Natural killer cell (primary cell): ENCODE measurements at regions not wholly inside any gene's neighbourhood (a gene's known extent, or its start where the extent isn't known, plus 50 kb on each side); places are given as distances from the start of the nearest gene placed in this dataset.

Source experiments
- ATAC-seq, 3 donors: fragments of 150-1000 bp in 2 of 3; fragments of 200-7000 bp in 1 of 3; cut with Tn5 transposase; 1 replicate in 1 of 3; 2 replicates in 2 of 3; pipeline ENCODE4 v1.10.0; 2021; ENCODE audit warnings: mild to moderate bottlenecking in 2 of 3, moderate library complexity in 2 of 3
- DNase-seq, 2 donors: peaks; one replicate each; pipeline versions ENCODE4 v3.0.0 to v3.0.0-alpha.2; 2013 to 2021; ENCODE audit warnings: mixed read lengths in 1 of 2
- H3K27ac ChIP-seq: one replicate; pipeline ENCODE4 v1.5.1; 2013; ENCODE audit warnings: mild to moderate bottlenecking, low read length
- H3K27me3 ChIP-seq: one replicate; pipeline ENCODE4 v1.6.1; 2013; ENCODE audit warnings: low read length; ENCODE audit not compliant: control insufficient read depth, insufficient read depth
- H3K36me3 ChIP-seq: one replicate; pipeline ENCODE4 v1.6.1; 2013; ENCODE audit warnings: low read length; ENCODE audit not compliant: control insufficient read depth, insufficient read depth
- H3K4me1 ChIP-seq: one replicate; pipeline ENCODE4 v1.6.1; 2013; ENCODE audit warnings: low read length; ENCODE audit not compliant: control insufficient read depth, insufficient read depth
- H3K4me3 ChIP-seq: one replicate; pipeline ENCODE4 v1.5.1; 2013; ENCODE audit warnings: low read length
- H3K9me3 ChIP-seq: one replicate; pipeline ENCODE4 v1.6.1; 2013; ENCODE audit warnings: low read length; ENCODE audit not compliant: control insufficient read depth, insufficient read depth
- H3K27ac Mint-ChIP-seq, 2 donors: one replicate each; pipeline ENCODE4 v1.8.0; 2022; ENCODE audit warnings: mild to moderate bottlenecking in 2 of 2, mixed read lengths in 2 of 2, moderate library complexity in 1 of 2
- H3K27me3 Mint-ChIP-seq, 2 donors: one replicate each; pipeline ENCODE4 v1.8.0; 2022; ENCODE audit warnings: low read depth in 2 of 2, mixed read lengths in 2 of 2
- H3K36me3 Mint-ChIP-seq: one replicate; pipeline ENCODE4 v1.8.0; 2022; ENCODE audit warnings: mixed read lengths
- H3K4me1 Mint-ChIP-seq, 2 donors: one replicate each; pipeline ENCODE4 v1.8.0; 2022; ENCODE audit warnings: mixed read lengths in 2 of 2
- H3K4me3 Mint-ChIP-seq: one replicate; pipeline ENCODE4 v1.8.0; 2022; ENCODE audit warnings: mild to moderate bottlenecking, moderate library complexity, mixed read lengths
- H3K9me3 Mint-ChIP-seq, 2 donors: one replicate each; pipeline ENCODE4 v1.8.0; 2022; ENCODE audit warnings: mixed read lengths in 2 of 2
- CTCF ChIP-seq: fragments of 200-600 bp; IDR thresholded peaks from one replicate; pipeline ENCODE4 v1.8.0; 2022; ENCODE audit warnings: antibody characterized with exemption
- WGBS: methylation state at CpG from one replicate; pipeline ENCODE4 v1.1.7; 2013; ENCODE audit warnings: missing lambda C conversion rate; ENCODE audit not compliant: insufficient coverage; 5-methylcytosine and 5-hydroxymethylcytosine counted together
- intact Hi-C: fragments of 100-400 bp; cut with micrococcal nuclease; formaldehyde crosslinking; loops from one replicate; pipeline ENCODE4 v1.14.2; 2022

- Histone ChIP-seq H3K27me3 (peaks cover 2% of the 10 kb centered on the region), H3K4me3 (no peak overlapping the region), H3K27ac (no peak overlapping the region), H3K4me1 (no peaks in the 10 kb centered on the region), H3K9me3 (no peaks in the 10 kb centered on the region), H3K36me3 (no peaks in the 10 kb centered on the region)
- peaks cover 0 to 2% of the 10 kb centered on the region in 2 donors for H3K9me3 Mint-ChIP-seq
- H3K27me3 Mint-ChIP-seq, result no peaks in the 10 kb centered on the region
- H3K27ac Mint-ChIP-seq, result no peak overlapping the region
- TF ChIP-seq CTCF, result no peak
- no CpG with 5 or more reads among the region's 1 CpG for WGBS
- no peak for DNase-seq
- H3K4me1 Mint-ChIP-seq, result no peaks in the 10 kb centered on the region
- ATAC-seq, result no peak
- H3K36me3 Mint-ChIP-seq, result no peaks in the 10 kb centered on the region
- H3K4me3 Mint-ChIP-seq, result no peak overlapping the region
- intact Hi-C loops, result no loop called here
These were observed 202.7 kb downstream of the CGGBP1 start for GRCh38 chr3:87856126-87856525.

GRCh38 chr3:87855616-87856015, 203.2 kb downstream of the CGGBP1 start:
- Histone ChIP-seq H3K4me3 (no peak overlapping the region), H3K27me3 (peaks cover 2% of the 10 kb centered on the region), H3K27ac (no peak overlapping the region), H3K9me3 (no peaks in the 10 kb centered on the region), H3K4me1 (no peaks in the 10 kb centered on the region), H3K36me3 (no peaks in the 10 kb centered on the region)
- Mint-ChIP-seq H3K9me3 (peaks cover 0 to 2% of the 10 kb centered on the region in 2 donors), H3K4me3 (no peak overlapping the region), H3K36me3 (no peaks in the 10 kb centered on the region), H3K27me3 (no peaks in the 10 kb centered on the region), H3K4me1 (no peaks in the 10 kb centered on the region), H3K27ac (no peak overlapping the region)
- WGBS, result 94% methylated on average over 3 of the region's 3 CpGs
- DNase-seq (no peak), ATAC-seq (no peak)
- TF ChIP-seq CTCF, result no peak
- intact Hi-C loops, result no loop called here

- WGBS, result no CpG with 5 or more reads among the region's 1 CpG
- H3K4me1 ChIP-seq, result no peaks in the 10 kb centered on the region
These were observed 203.6 kb downstream of the CGGBP1 start for GRCh38 chr3:87855211-87855610.

More at GRCh38 chr3:87855211-87855610, 203.6 kb downstream of the CGGBP1 start:
- intact Hi-C loops, result no loop called here
- no peaks in the 10 kb centered on the region for H3K27me3 Mint-ChIP-seq
- Histone ChIP-seq H3K9me3 (no peaks in the 10 kb centered on the region), H3K27ac (no peak overlapping the region), H3K4me3 (no peak overlapping the region), H3K36me3 (no peaks in the 10 kb centered on the region), H3K27me3 (peaks cover 2% of the 10 kb centered on the region)
- H3K4me3 Mint-ChIP-seq, result no peak overlapping the region
- H3K9me3 Mint-ChIP-seq, result peaks cover 0 to 2% of the 10 kb centered on the region in 2 donors
- no peaks in the 10 kb centered on the region for H3K4me1 Mint-ChIP-seq
- ATAC-seq (no peak), DNase-seq (no peak)
- no peak for TF ChIP-seq CTCF
- no peaks in the 10 kb centered on the region for H3K36me3 Mint-ChIP-seq
- H3K27ac Mint-ChIP-seq, result no peak overlapping the region
